Body of pancreas (tissue), 4 donors: ENCODE measurements at regions not wholly inside any gene's neighbourhood (a gene's known extent, or its start where the extent isn't known, plus 50 kb on each side); places are given as distances from the start of the nearest gene placed in this dataset.

ENCODE experiments used
- POLR2A ChIP-seq, 3 donors: fragments of 450-650 bp; IDR thresholded peaks; one replicate each; pipeline ENCODE4 v1.6.1; 2016; ENCODE audit warnings: antibody characterized with exemption in 3 of 3, mild to moderate bottlenecking in 2 of 3
- TF ChIP-seq, protein P1 (sequence below), 7 experiments: fragments of 450-650 bp in 4 of 7; fragments of 200-600 bp in 3 of 7; sonication (generic) in 3 of 7; IDR thresholded peaks; one replicate each; pipeline ENCODE4 v1.5.1; 2016 to 2019; ENCODE audit warnings: antibody characterized with exemption in 7 of 7

DNA sequence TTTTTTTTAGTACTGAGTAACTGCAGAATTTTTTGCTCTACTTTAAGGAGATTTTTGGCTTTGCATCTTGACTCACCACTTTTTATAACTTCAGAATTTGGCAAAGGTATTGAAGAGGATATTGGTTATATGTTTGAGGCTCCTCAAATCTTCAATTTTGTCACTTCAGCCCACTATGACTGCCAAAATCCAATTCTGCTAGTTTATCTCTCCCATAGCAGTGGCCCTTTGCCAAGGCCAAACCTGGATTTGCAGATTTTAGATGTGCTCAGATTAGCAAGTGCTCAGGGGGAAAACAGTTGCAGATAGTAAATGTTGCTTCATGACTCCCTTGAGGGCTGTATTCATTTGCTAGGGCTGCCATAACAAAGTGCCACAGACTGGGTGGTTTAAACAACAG lies 427.5 kb downstream of the ADRA2A start:
- TF ChIP-seq, protein P1, sequence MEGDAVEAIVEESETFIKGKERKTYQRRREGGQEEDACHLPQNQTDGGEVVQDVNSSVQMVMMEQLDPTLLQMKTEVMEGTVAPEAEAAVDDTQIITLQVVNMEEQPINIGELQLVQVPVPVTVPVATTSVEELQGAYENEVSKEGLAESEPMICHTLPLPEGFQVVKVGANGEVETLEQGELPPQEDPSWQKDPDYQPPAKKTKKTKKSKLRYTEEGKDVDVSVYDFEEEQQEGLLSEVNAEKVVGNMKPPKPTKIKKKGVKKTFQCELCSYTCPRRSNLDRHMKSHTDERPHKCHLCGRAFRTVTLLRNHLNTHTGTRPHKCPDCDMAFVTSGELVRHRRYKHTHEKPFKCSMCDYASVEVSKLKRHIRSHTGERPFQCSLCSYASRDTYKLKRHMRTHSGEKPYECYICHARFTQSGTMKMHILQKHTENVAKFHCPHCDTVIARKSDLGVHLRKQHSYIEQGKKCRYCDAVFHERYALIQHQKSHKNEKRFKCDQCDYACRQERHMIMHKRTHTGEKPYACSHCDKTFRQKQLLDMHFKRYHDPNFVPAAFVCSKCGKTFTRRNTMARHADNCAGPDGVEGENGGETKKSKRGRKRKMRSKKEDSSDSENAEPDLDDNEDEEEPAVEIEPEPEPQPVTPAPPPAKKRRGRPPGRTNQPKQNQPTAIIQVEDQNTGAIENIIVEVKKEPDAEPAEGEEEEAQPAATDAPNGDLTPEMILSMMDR (IDR thresholded peaks at IDR 0.05), result no peak
- no peak for TF ChIP-seq POLR2A (IDR thresholded peaks at IDR 0.05)
